Epithelial cell of esophagus (primary cell): ENCODE measurements at regions not wholly inside any gene's neighbourhood (a gene's known extent, or its start where the extent isn't known, plus 50 kb on each side); places are given as distances from the start of the nearest gene placed in this dataset.

Experiments used
- DNase-seq: peaks from one replicate; pipeline ENCODE4 v3.0.0; 2010; ENCODE audit warnings: low read depth
- H3K4me3 ChIP-seq: 2 replicates; pipeline ENCODE4 v1.5.1; 2011; ENCODE audit warnings: mild to moderate bottlenecking, low read length, control low read depth
- CTCF ChIP-seq: IDR thresholded peaks from 2 replicates; pipeline ENCODE4 v1.5.1; 2011; ENCODE audit warnings: low read depth, mild to moderate bottlenecking, low read length, control low read depth, inconsistent platforms; ENCODE audit not compliant: insufficient read depth; ENCODE audit errors: missing control alignments

DNA sequence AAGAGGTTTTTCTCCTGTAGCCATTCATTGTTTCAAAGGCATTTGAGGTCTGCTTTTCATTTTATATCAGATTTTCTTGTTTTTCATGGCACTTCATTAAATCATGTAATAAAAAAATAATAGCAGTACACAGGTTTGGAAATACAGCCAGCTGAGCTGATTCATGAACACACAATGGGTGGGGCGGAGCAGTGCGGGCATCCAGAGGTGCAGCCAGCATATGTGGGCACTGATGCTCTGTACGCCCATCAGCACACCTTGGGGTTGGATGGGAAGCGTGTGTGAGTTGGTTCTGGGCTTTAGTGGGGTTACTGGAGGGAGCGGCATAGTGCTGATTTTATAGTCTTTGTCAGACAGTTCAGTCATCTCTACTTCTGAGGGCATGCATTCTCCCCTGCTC is 54.2 kb upstream of the IRX4 start:
- DNase-seq: peak; percentile 61

GRCh38 chr5:1936413-1936812 is 53.7 kb upstream of the IRX4 start:
- peak; percentile 87 for DNase-seq
- H3K4me3 ChIP-seq: no peak overlapping the region
- no peak for TF ChIP-seq CTCF

More for the DNA sequence above, 54.2 kb upstream of the IRX4 start:
- no peak for TF ChIP-seq CTCF
- no peak overlapping the region for H3K4me3 ChIP-seq

GRCh38 chr5:1934801-1935429 is 52.2 kb upstream of the IRX4 start:
- H3K4me3 ChIP-seq: no peak overlapping the region
- TF ChIP-seq CTCF: no peak

DNA sequence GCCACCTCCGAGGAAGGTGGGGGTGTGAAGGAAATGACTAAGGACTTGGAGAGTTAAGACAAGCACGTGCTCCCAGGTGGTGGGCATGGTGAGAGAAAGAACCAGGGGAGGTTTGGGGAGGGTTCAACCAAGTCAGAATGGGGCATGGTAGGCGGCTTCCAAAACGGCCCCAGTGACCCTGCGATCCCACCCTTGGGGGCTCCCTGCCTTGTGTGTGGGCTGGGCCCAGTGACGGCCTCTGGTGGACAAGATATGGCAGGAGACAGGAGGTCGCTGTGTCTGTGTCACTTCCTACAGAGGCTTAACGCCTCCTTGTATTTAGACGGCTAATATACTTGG is 51.3 kb upstream of the IRX4 start:
- no peak for TF ChIP-seq CTCF
- H3K4me3 ChIP-seq: no peak overlapping the region
- no peak for DNase-seq

More at GRCh38 chr5:1934801-1935429, 52.2 kb upstream of the IRX4 start:
- DNase-seq: no peak

DNA sequence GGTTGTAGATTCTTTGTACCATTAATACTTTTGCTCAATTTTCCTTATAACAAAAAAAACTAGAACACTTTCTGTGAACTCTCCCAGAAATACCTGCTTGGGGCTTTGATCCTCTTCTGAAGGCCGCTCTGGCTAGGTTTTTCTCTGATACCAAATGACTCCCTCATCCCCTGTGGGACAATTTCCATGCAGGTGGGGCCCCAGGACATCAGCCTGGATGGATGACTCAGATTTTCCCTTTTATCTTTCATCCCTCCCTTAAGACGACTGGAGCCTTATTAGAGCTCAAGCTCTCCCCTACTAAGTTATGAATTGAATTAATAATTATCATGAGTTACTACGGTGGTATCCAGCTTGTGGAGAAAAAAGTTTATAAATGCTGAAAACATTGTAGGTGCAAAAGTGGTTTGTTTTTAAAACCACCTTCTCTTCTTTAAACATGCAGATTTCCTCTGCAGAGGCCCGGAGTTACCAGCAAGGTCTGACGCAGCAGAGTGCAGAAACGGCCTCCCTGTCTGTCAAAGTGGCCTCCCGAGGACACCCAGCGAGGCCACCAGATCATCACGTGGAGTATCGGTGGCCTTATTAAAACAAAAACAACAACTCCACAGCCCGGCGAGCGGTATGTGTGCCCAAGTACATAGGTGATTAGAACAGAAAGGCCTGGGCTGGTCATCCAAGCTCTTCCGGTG is 50.8 kb upstream of the IRX4 start:
- TF ChIP-seq CTCF: no peak
- H3K4me3 ChIP-seq: no peak overlapping the region
- DNase-seq: no peak
